DMS153 (cell line): ENCODE measurements at regions not wholly inside any gene's neighbourhood (a gene's known extent, or its start where the extent isn't known, plus 50 kb on each side); places are given as distances from the start of the nearest gene placed in this dataset.
"Not testable (repeated sequence)": the region's sequence is repeated elsewhere in the genome, so short reads cannot be mapped to it uniquely, and the experiment has no call there.

Experiments used
- DNase-seq: peaks from one replicate; lab custom pipeline; 2025; lab: John Stamatoyannopoulos, UW

GRCh38 chr6:111925296-111925695 lies 52.0 kb upstream of the FYN start:
- no peak for DNase-seq

GRCh38 chr6:111926731-111927302 lies 53.6 kb upstream of the FYN start:
- peak; percentile 54 for DNase-seq

- no peak for DNase-seq
Measured at GRCh38 chr6:111927321-111927720, 54.1 kb upstream of the FYN start.

GRCh38 chr6:111928139-111928538 lies 54.9 kb upstream of the FYN start:
- DNase-seq = no peak

GRCh38 chr6:111934611-111935010 lies 61.4 kb upstream of the FYN start:
- peak; percentile 61 for DNase-seq

- DNase-seq = no peak
Measured at GRCh38 chr6:111936718-111937117, 63.5 kb upstream of the FYN start.

GRCh38 chr6:111938710-111939109 lies 65.5 kb upstream of the FYN start:
- peak; percentile 46 for DNase-seq

GRCh38 chr6:111939902-111940301 lies 66.7 kb upstream of the FYN start:
- DNase-seq = no peak

- no peak for DNase-seq
Measured at GRCh38 chr6:111940801-111941200, 67.5 kb upstream of the FYN start.

GRCh38 chr6:111941686-111942330 lies 68.6 kb upstream of the FYN start:
- DNase-seq = no peak

- no peak for DNase-seq
Measured at GRCh38 chr6:111942561-111942960, 69.3 kb upstream of the FYN start.

GRCh38 chr6:111943266-111943665 lies 70.0 kb upstream of the FYN start:
- DNase-seq = no peak

- DNase-seq = no peak
Measured at GRCh38 chr6:111943726-111944125, 70.5 kb upstream of the FYN start.

- peak; percentile 65 for DNase-seq
Measured at GRCh38 chr6:111944541-111944940, 71.3 kb upstream of the FYN start.

GRCh38 chr6:111949546-111949945 lies 76.3 kb upstream of the FYN start:
- DNase-seq = no peak

GRCh38 chr6:111949984-111950383 lies 76.7 kb upstream of the FYN start:
- not testable (repeated sequence) for DNase-seq

GRCh38 chr6:111950661-111951496 lies 77.6 kb upstream of the FYN start:
- peak; percentile 83 for DNase-seq

GRCh38 chr6:111951497-111952085 lies 78.3 kb upstream of the FYN start:
- no peak for DNase-seq

GRCh38 chr6:111952274-111952673 lies 79.0 kb upstream of the FYN start:
- DNase-seq = no peak

GRCh38 chr6:111952821-111953540 lies 79.7 kb upstream of the FYN start:
- no peak for DNase-seq

GRCh38 chr6:111956098-111956497 lies 82.8 kb upstream of the FYN start:
- no peak for DNase-seq
